Fibroblast of the aortic adventitia (primary cell): ENCODE measurements at regions not wholly inside any gene's neighbourhood (a gene's known extent, or its start where the extent isn't known, plus 50 kb on each side); places are given as distances from the start of the nearest gene placed in this dataset.
A peak's percentile ranks its signal among the peaks of the same experiment; 100 is the strongest.

Experiments used
- DNase-seq: peaks from one replicate; pipeline ENCODE4 v3.0.0-alpha.2; 2010; ENCODE audit warnings: low read depth
- H3K4me3 ChIP-seq: 2 replicates; pipeline ENCODE4 v1.5.1; 2011; ENCODE audit warnings: low read depth, mild to moderate bottlenecking, control low read depth, low read length, moderate library complexity
- TF ChIP-seq, protein P1 (sequence below): IDR thresholded peaks from 2 replicates; pipeline ENCODE4 v1.5.1; 2011; ENCODE audit warnings: mild to moderate bottlenecking, low read length, control low read depth, inconsistent platforms; ENCODE audit not compliant: insufficient read depth

DNA sequence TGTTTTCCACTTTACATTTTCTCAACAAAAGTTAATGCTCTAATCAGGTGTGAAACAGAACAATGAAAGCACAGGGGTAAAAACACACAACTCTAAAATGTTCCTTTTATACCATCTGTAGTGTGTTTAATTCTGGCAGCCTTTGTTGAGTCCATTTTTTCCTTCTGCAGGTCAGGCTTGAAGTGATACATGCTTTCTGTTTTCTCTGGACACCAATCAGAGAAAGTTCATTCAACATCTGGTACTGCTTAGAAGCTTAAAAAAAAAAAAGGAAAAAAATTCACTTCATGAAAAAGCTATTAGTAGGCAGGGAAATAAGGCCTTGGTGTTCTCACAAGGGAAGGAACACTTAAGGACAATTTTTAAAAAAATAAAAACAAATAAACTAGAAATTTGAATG lies 231.3 kb upstream of the RHOBTB1 start:
- no peak overlapping the region for H3K4me3 ChIP-seq
- TF ChIP-seq, protein P1, sequence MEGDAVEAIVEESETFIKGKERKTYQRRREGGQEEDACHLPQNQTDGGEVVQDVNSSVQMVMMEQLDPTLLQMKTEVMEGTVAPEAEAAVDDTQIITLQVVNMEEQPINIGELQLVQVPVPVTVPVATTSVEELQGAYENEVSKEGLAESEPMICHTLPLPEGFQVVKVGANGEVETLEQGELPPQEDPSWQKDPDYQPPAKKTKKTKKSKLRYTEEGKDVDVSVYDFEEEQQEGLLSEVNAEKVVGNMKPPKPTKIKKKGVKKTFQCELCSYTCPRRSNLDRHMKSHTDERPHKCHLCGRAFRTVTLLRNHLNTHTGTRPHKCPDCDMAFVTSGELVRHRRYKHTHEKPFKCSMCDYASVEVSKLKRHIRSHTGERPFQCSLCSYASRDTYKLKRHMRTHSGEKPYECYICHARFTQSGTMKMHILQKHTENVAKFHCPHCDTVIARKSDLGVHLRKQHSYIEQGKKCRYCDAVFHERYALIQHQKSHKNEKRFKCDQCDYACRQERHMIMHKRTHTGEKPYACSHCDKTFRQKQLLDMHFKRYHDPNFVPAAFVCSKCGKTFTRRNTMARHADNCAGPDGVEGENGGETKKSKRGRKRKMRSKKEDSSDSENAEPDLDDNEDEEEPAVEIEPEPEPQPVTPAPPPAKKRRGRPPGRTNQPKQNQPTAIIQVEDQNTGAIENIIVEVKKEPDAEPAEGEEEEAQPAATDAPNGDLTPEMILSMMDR: no peak
- DNase-seq: peak; percentile 90

DNA sequence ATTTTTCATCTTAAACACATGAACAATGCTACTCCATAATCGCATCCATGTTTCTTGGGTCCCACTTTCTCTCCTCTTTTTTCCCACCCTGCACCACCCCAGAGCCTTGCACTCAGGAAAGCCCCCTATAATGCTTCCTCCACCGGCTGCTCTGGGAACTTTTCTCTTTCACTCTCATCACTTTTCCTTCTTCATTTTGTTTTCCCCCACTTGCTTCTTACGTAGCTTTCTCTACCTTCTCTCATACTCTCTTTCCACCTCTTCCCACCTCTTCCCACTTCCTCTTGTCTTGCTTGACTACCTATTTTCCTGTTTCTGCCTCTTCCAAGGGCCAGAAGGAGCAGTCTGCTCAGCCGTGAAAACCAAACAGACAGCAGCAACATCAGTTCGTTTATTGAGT lies 229.5 kb upstream of the RHOBTB1 start:
- TF ChIP-seq, protein P1: no peak
- no peak for DNase-seq
- H3K4me3 ChIP-seq: no peak overlapping the region

DNA sequence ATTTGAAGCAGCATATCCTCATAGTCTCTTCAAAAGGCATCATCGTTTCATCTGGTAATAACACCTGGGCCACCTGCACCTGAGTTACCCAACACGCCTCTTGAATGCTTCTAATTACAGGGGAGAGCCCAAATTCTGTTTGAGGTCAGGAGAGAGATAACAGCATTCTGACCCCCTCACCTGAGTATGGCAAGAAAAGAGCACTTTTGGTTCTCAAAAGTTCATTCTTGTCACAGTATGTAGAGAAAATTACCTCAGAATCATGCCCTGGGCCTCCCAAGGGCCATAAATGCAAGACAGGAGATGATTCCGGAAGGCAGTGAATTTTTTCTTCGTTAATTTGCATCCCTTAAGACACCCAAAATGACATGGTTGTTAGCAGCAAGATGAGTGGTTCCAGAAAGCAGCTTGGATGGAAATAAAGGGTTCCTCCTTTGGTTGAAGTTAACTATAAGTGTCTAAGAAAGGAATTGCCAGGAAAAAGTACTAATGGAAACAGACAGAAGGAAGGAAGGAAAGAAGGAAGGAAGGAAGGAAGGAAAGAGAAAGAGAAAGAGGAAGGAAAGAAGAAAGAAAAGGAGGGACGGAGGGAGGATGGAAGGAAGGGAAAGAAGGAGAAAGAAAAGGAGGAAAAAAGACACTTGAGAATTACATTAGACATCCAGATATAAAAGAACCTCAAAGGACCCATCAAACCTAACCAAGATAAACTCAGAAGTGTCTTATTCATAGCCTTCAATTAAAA lies 228.4 kb upstream of the RHOBTB1 start:
- TF ChIP-seq, protein P1: no peak
- H3K4me3 ChIP-seq: no peak overlapping the region
- DNase-seq: no peak

DNA sequence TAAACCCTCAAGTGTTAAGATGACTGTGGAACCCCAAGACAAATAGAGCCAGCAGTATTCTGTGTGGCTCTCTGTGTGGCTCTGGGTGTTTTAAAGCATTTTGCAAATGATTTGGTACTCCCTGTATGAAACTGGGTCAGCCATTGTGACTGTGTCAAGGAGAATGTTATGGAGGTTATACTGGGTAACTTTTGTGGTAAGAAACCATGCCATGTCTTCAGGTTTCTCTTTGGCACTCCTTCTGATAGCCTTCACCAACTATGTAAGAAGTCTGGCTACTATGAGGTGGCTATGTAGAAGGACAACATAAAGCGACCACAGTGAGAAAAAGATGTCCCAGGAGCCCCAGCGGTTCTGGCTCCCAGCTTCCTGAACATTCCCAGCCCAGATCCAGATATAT lies 226.6 kb upstream of the RHOBTB1 start:
- DNase-seq: no peak
- H3K4me3 ChIP-seq: no peak overlapping the region
- TF ChIP-seq, protein P1: no peak

DNA sequence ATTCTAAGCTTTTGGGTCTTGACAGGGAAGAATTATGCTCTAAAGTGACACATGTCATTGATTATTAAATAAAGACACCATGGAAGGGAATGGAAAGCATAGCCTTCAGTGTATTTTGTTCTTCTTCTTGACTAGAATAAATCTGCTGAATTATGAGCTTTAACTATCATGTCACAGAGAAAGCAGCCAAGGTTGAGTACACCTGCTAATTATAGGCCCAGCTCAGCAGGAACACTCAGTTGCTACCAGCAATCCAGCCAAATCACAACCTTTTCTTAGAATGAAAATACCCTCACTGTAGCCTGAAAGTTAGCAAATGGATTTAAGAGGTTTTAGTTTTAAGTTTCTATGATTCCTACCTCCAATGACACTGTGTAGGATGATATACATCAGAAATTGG lies 225.3 kb upstream of the RHOBTB1 start:
- TF ChIP-seq, protein P1: no peak
- DNase-seq: no peak

DNA sequence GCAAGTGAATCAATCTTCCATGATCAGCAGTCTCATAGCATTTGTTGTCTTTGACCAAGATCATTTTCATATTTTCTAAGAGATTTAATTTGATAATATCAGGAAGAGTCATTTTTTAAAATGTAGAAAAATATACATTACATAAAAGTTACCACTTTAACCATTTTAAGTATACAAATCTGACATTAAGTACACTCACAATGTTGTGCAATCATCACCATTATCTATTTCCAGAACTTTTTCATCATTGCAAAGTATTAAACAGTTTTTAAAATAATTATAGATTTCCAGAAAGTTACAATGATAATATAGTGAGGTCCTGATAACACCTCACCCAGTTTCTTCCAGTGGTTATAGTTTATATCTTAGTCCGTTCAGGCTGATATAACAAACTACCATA lies 222.5 kb upstream of the RHOBTB1 start:
- no peak overlapping the region for H3K4me3 ChIP-seq
- TF ChIP-seq, protein P1: no peak
- DNase-seq: no peak

More for the DNA sequence above, 225.3 kb upstream of the RHOBTB1 start:
- H3K4me3 ChIP-seq: no peak overlapping the region

DNA sequence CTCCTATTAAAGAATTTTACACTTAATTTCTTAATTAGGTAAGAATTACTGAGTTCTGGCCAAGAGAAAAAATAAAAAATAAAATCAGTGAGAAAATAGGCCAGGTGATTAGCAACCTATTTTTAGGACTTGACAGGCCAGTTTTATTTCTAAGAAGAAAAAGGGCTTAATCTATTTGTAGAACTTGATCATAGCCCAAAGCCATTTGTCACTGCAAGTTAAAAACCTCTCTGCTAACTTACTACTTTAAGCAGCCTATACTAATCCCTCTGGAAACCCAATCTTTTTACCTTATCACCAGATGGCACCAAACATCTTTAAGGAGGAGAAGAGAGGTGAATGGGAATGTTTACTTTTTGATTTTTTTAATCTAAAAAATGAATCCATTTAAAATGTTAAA lies 222.1 kb upstream of the RHOBTB1 start:
- H3K4me3 ChIP-seq: no peak overlapping the region
- DNase-seq: no peak
- TF ChIP-seq, protein P1: no peak
